HepG2 (cell line): ENCODE measurements at regions not wholly inside any gene's neighbourhood (a gene's known extent, or its start where the extent isn't known, plus 50 kb on each side); places are given as distances from the start of the nearest gene placed in this dataset.
"Not testable (repeated sequence)": the region's sequence is repeated elsewhere in the genome, so short reads cannot be mapped to it uniquely, and the experiment has no call there.

Source experiments
- ATAC-seq: fragments of 200-7000 bp; cut with Tn5 transposase; 3 replicates; pipeline ENCODE4 v1.9.1; 2020; ENCODE audit warnings: mild to moderate bottlenecking, moderate library complexity
- BruUV-seq: library from RNA; stranded (reverse); fragments of 400-500 nt; replicated peaks from 2 replicates; lab custom pipeline; 2021; lab: Mats Ljungman, UMichigan
- CTCF ChIA-PET: fragments of 300-600 bp; formaldehyde crosslinking; extraction: SDS; loops from one replicate; lab custom pipeline; 2021; ENCODE audit warnings: low total read pairs, inconsistent platforms, low intra/inter-chr PET ratio; lab: Yijun Ruan, JAX
- POLR2A ChIA-PET: fragments of 350-600 bp; sonication (Branson Sonifier 250); formaldehyde crosslinking; loops from one replicate; lab custom pipeline; 2020; ENCODE audit warnings: antibody characterized with exemption, inconsistent platforms; lab: Yijun Ruan, JAX
- DNase-seq: peaks from one replicate; pipeline ENCODE4 v3.0.0-alpha.2; 2015; ENCODE audit warnings: low spot score
- FAIRE-seq: peaks from 3 replicates; lab custom pipeline; 2011; peaks lifted over from hg19 to GRCh38; lab: Jason Lieb, UNC
- H2AFZ ChIP-seq: one replicate; pipeline ENCODE4 v1.6.1; 2011; ENCODE audit warnings: low read length, inconsistent platforms
- H3K27ac ChIP-seq: fragments of 300-600 bp; 3 replicates; pipeline ENCODE4 v1.8.0; 2011; ENCODE audit warnings: mixed run types, mild to moderate bottlenecking, mixed read lengths, low read length, inconsistent platforms; ENCODE audit not compliant: insufficient read depth; ENCODE audit errors: extremely low read length
- H3K27me3 ChIP-seq, 2 experiments: fragments of 200-600 bp in 1 of 2; 2 replicates in 1 of 2; 3 replicates in 1 of 2; pipeline versions ENCODE4 v1.6.0 to v1.8.0; 2011; ENCODE audit warnings: low read length in 2 of 2, mild to moderate bottlenecking in 2 of 2, moderate library complexity in 2 of 2, inconsistent platforms in 1 of 2; ENCODE audit not compliant: insufficient read depth in 2 of 2, control insufficient read depth in 1 of 2
- H3K36me3 ChIP-seq, 2 experiments: fragments of 200-600 bp in 1 of 2; replicated peaks in 1 of 2; 2 replicates in 1 of 2; 3 replicates in 1 of 2; pipeline versions ENCODE4 v1.5.1 to v1.8.0; 2011; ENCODE audit warnings: low read length in 2 of 2, inconsistent platforms in 1 of 2; ENCODE audit not compliant: insufficient read depth in 2 of 2, control insufficient read depth in 1 of 2
- H3K4me1 ChIP-seq: 2 replicates; pipeline ENCODE4 v1.5.1; 2012; ENCODE audit warnings: low read length, inconsistent platforms; ENCODE audit not compliant: insufficient read depth
- H3K4me2 ChIP-seq: 2 replicates; pipeline ENCODE4 v1.6.0; 2011; ENCODE audit warnings: low read depth, low read length, inconsistent platforms
- H3K4me3 ChIP-seq, 3 experiments: fragments of 200-600 bp in 1 of 3; sonication (generic), shearing (Covaris generic) in 1 of 3; replicated peaks in 1 of 3; 2 replicates each; pipeline ENCODE4 v1.5.1; 2011 to 2016; ENCODE audit warnings: low read length in 3 of 3, inconsistent platforms in 2 of 3, low read depth in 2 of 3, mild to moderate bottlenecking in 2 of 3, control low read depth in 1 of 3, mixed read lengths in 1 of 3; ENCODE audit not compliant: insufficient read depth in 1 of 3
- H3K79me2 ChIP-seq: one replicate; pipeline ENCODE4 v1.6.1; 2011; ENCODE audit warnings: low read length, inconsistent platforms; ENCODE audit not compliant: insufficient read depth
- H3K9ac ChIP-seq: 2 replicates; pipeline ENCODE4 v1.6.0; 2011; ENCODE audit warnings: mild to moderate bottlenecking, low read depth, low read length, inconsistent platforms; ENCODE audit not compliant: insufficient read depth
- H3K9me3 ChIP-seq: 2 replicates; pipeline ENCODE4 v1.5.1; 2012; ENCODE audit warnings: mild to moderate bottlenecking, low read length
- H4K20me1 ChIP-seq: 2 replicates; pipeline ENCODE4 v1.6.0; 2011; ENCODE audit warnings: inconsistent platforms, mild to moderate bottlenecking, low read length, moderate library complexity; ENCODE audit not compliant: insufficient read depth
- FOSL2 ChIP-seq: sonication (generic); formaldehyde crosslinking; IDR thresholded peaks from 2 replicates; pipeline ENCODE4 v1.4.0; 2020; ENCODE audit warnings: missing genetic modification reagents
- FOXA1 ChIP-seq, 2 experiments: fragments of 450-650 bp in 1 of 2; sonication (generic) in 1 of 2; formaldehyde crosslinking in 1 of 2; IDR thresholded peaks; 2 replicates each; pipeline versions ENCODE4 v1.4.0 to v1.6.1; 2016 to 2020; ENCODE audit warnings: missing genetic modification reagents in 1 of 2
- FOXA3 ChIP-seq: IDR thresholded peaks from 2 replicates; pipeline ENCODE4 v1.6.1; 2016; ENCODE audit warnings: missing genetic modification reagents, missing compliant biosample characterization
- ONECUT2 ChIP-seq: sonication (generic); formaldehyde crosslinking; IDR thresholded peaks from 2 replicates; pipeline ENCODE4 v1.4.0; 2020; ENCODE audit warnings: missing genetic modification reagents
- POGZ ChIP-seq: sonication (generic); formaldehyde crosslinking; IDR thresholded peaks from 2 replicates; pipeline ENCODE4 v1.4.0; 2020; ENCODE audit warnings: mild to moderate bottlenecking, missing genetic modification reagents
- ZMYM4 ChIP-seq: sonication (generic); formaldehyde crosslinking; IDR thresholded peaks from 2 replicates; pipeline ENCODE4 v1.8.1; 2023; ENCODE audit warnings: mild to moderate bottlenecking, missing genetic modification reagents
- WGBS: methylation state at CpG from one replicate; pipeline ENCODE4 v1.1.6; 2017; ENCODE audit warnings: low lambda C conversion rate; 5-methylcytosine and 5-hydroxymethylcytosine counted together
- in situ Hi-C: cut with HindIII; loops from 2 replicates; pipeline ENCODE4 v1.10.0; 2017; ENCODE audit warnings: low pct_unique_long_range_greater_than_20kb; ENCODE audit not compliant: extremely low pct_ligation_motif_present
- intact Hi-C: fragments of 100-400 bp; cut with micrococcal nuclease; formaldehyde crosslinking; loops from one replicate; pipeline ENCODE4 v1.10.0; 2022; ENCODE audit not compliant: unreplicated experiment
- TF ChIP-seq, protein P1 (sequence below): sonication (generic); formaldehyde crosslinking; IDR thresholded peaks from 2 replicates; pipeline ENCODE4 v1.4.0; 2020; ENCODE audit warnings: missing genetic modification reagents, borderline replicate concordance
- TF ChIP-seq, protein P2 (sequence below): IDR thresholded peaks from 2 replicates; pipeline ENCODE4 v1.4.0; 2020; ENCODE audit warnings: mild to moderate bottlenecking, missing genetic modification reagents
- TF ChIP-seq, protein P3 (sequence below): sonication (generic); formaldehyde crosslinking; IDR thresholded peaks from 2 replicates; pipeline ENCODE4 v1.5.1; 2020; ENCODE audit warnings: mild to moderate bottlenecking, missing genetic modification reagents, moderate library complexity

DNA sequence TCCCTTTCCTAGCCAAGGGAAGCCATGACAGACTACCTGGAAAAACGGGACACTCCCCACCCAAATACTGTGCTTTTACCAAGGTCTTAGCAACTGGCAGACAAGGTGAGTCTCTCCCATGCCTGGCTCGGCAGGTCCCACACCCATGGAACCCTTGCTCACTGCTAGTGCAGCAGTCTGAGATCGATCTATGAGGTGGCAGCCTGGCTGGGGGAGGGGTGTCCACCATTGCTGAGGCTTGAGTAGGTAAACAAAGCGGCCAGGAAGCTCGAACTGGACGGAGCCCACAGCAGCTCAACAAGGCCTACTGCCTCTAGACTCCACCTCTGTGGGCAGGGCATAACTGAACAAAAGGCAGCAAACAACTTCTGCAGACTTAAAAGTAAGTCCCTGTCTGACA lies 104.4 kb upstream of the GRB10 start:
- H3K27ac ChIP-seq; POLR2A ChIA-PET; TF ChIP-seq FOXA1 (IDR thresholded peaks at IDR 0.05): not testable (repeated sequence)
- peak overlapping the region in 2 of 3 experiments; percentile 28 to 55; a peak in 5 of 6 replicates for H3K4me3 ChIP-seq
- TF ChIP-seq FOSL2 (0 out of 2 replicates have a peak, but pooled peaks have one; percentile 21), FOXA3 (CRISPR knock-in tag) (peak; percentile 40; the same call in 1 of the 2 replicates), ONECUT2 (CRISPR knock-in tag) (peak; percentile 31; the same call in 1 of the 2 replicates), POGZ (CRISPR knock-in tag) (peak; percentile 47; the same call in 1 of the 2 replicates), ZMYM4 (peak; percentile 41; the same call in 1 of the 2 replicates), FOXA1 (CRISPR knock-in tag; IDR thresholded peaks at IDR 0.05) (peak; percentile 40; the same call in 1 of the 2 replicates)
- TF ChIP-seq, protein P1, sequence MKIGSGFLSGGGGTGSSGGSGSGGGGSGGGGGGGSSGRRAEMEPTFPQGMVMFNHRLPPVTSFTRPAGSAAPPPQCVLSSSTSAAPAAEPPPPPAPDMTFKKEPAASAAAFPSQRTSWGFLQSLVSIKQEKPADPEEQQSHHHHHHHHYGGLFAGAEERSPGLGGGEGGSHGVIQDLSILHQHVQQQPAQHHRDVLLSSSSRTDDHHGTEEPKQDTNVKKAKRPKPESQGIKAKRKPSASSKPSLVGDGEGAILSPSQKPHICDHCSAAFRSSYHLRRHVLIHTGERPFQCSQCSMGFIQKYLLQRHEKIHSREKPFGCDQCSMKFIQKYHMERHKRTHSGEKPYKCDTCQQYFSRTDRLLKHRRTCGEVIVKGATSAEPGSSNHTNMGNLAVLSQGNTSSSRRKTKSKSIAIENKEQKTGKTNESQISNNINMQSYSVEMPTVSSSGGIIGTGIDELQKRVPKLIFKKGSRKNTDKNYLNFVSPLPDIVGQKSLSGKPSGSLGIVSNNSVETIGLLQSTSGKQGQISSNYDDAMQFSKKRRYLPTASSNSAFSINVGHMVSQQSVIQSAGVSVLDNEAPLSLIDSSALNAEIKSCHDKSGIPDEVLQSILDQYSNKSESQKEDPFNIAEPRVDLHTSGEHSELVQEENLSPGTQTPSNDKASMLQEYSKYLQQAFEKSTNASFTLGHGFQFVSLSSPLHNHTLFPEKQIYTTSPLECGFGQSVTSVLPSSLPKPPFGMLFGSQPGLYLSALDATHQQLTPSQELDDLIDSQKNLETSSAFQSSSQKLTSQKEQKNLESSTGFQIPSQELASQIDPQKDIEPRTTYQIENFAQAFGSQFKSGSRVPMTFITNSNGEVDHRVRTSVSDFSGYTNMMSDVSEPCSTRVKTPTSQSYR (CRISPR knock-in tag), result peak; percentile 89
- TF ChIP-seq, protein P2, sequence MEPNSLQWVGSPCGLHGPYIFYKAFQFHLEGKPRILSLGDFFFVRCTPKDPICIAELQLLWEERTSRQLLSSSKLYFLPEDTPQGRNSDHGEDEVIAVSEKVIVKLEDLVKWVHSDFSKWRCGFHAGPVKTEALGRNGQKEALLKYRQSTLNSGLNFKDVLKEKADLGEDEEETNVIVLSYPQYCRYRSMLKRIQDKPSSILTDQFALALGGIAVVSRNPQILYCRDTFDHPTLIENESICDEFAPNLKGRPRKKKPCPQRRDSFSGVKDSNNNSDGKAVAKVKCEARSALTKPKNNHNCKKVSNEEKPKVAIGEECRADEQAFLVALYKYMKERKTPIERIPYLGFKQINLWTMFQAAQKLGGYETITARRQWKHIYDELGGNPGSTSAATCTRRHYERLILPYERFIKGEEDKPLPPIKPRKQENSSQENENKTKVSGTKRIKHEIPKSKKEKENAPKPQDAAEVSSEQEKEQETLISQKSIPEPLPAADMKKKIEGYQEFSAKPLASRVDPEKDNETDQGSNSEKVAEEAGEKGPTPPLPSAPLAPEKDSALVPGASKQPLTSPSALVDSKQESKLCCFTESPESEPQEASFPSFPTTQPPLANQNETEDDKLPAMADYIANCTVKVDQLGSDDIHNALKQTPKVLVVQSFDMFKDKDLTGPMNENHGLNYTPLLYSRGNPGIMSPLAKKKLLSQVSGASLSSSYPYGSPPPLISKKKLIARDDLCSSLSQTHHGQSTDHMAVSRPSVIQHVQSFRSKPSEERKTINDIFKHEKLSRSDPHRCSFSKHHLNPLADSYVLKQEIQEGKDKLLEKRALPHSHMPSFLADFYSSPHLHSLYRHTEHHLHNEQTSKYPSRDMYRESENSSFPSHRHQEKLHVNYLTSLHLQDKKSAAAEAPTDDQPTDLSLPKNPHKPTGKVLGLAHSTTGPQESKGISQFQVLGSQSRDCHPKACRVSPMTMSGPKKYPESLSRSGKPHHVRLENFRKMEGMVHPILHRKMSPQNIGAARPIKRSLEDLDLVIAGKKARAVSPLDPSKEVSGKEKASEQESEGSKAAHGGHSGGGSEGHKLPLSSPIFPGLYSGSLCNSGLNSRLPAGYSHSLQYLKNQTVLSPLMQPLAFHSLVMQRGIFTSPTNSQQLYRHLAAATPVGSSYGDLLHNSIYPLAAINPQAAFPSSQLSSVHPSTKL (CRISPR knock-in tag), result 0 out of 2 replicates have a peak, but pooled peaks have one; percentile 24
- TF ChIP-seq, protein P3, sequence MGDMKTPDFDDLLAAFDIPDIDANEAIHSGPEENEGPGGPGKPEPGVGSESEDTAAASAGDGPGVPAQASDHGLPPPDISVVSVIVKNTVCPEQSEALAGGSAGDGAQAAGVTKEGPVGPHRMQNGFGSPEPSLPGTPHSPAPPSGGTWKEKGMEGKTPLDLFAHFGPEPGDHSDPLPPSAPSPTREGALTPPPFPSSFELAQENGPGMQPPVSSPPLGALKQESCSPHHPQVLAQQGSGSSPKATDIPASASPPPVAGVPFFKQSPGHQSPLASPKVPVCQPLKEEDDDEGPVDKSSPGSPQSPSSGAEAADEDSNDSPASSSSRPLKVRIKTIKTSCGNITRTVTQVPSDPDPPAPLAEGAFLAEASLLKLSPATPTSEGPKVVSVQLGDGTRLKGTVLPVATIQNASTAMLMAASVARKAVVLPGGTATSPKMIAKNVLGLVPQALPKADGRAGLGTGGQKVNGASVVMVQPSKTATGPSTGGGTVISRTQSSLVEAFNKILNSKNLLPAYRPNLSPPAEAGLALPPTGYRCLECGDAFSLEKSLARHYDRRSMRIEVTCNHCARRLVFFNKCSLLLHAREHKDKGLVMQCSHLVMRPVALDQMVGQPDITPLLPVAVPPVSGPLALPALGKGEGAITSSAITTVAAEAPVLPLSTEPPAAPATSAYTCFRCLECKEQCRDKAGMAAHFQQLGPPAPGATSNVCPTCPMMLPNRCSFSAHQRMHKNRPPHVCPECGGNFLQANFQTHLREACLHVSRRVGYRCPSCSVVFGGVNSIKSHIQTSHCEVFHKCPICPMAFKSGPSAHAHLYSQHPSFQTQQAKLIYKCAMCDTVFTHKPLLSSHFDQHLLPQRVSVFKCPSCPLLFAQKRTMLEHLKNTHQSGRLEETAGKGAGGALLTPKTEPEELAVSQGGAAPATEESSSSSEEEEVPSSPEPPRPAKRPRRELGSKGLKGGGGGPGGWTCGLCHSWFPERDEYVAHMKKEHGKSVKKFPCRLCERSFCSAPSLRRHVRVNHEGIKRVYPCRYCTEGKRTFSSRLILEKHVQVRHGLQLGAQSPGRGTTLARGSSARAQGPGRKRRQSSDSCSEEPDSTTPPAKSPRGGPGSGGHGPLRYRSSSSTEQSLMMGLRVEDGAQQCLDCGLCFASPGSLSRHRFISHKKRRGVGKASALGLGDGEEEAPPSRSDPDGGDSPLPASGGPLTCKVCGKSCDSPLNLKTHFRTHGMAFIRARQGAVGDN (CRISPR knock-in tag), result peak; percentile 36
- TF ChIP-seq, all 625 proteins: peak for 9; not testable (repeated sequence) for 616
- FAIRE-seq, H3K36me3 ChIP-seq, H3K4me1 ChIP-seq, H3K9ac ChIP-seq, H2AFZ ChIP-seq, H3K27me3 ChIP-seq, H4K20me1 ChIP-seq, ATAC-seq, in situ Hi-C loops, intact Hi-C loops, H3K79me2 ChIP-seq, CTCF ChIA-PET, H3K9me3 ChIP-seq, BruUV-seq: not testable (repeated sequence)
- DNase-seq, result peak; percentile 5
- H3K4me2 ChIP-seq, result peak overlapping the region; percentile 68
- whole genome bisulfite sequencing, result 0% methylated on average over 3 of the region's 6 CpGs
